ENCODE measurements at regions not wholly inside any gene's neighbourhood (a gene's known extent, or its start where the extent isn't known, plus 50 kb on each side); places are given as distances from the start of the nearest gene placed in this dataset.
"Not testable (repeated sequence)": the region's sequence is repeated elsewhere in the genome, so short reads cannot be mapped to it uniquely, and the experiment has no call there.

DNA sequence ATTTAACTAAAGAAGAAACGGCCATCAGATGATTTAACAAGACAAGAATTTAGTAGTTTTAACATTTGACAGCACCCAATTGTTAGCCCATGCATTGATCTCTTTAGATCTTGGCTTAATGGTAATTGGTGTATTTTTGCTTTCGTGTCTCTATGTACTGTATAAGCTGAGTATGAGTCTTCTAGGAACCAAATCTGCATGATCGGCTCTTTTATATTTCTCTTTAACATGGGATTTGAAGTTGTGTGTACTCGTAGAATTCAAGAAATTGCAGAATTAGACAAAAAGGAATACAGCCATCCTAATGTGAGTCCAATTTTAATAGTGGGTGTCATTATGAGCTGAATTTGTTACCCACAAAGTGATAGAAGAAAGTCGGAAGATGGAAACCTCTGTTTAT, 438.9 kb upstream of the WWC1 start:
- no peak for DNase-seq (ENCODE audit: extremely low spot score)
- ChIA-PET CTCF (interaction anchor here (0.8 to 1.5 kb wide), 2 partner anchors 11 to 40 kb away, joined by 3 to 4 read pairs; no protein-coding TSS in a partner anchor), POLR2A (no interaction called here)
- TF ChIP-seq, protein P1, sequence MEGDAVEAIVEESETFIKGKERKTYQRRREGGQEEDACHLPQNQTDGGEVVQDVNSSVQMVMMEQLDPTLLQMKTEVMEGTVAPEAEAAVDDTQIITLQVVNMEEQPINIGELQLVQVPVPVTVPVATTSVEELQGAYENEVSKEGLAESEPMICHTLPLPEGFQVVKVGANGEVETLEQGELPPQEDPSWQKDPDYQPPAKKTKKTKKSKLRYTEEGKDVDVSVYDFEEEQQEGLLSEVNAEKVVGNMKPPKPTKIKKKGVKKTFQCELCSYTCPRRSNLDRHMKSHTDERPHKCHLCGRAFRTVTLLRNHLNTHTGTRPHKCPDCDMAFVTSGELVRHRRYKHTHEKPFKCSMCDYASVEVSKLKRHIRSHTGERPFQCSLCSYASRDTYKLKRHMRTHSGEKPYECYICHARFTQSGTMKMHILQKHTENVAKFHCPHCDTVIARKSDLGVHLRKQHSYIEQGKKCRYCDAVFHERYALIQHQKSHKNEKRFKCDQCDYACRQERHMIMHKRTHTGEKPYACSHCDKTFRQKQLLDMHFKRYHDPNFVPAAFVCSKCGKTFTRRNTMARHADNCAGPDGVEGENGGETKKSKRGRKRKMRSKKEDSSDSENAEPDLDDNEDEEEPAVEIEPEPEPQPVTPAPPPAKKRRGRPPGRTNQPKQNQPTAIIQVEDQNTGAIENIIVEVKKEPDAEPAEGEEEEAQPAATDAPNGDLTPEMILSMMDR (IDR thresholded peaks at IDR 0.05; ENCODE audit: control extremely low read depth, extremely low read depth, low read depth, missing control alignments) = no peak

GRCh38 chr5:167853421-167853820, 438.0 kb upstream of the WWC1 start:
- TF ChIP-seq, protein P1 (IDR thresholded peaks at IDR 0.05; ENCODE audit: control extremely low read depth, extremely low read depth, low read depth, missing control alignments) = no peak
- POLR2A ChIA-PET = no interaction called here
- CTCF ChIA-PET = no interaction called here
- no peak for DNase-seq (ENCODE audit: extremely low spot score)

DNA sequence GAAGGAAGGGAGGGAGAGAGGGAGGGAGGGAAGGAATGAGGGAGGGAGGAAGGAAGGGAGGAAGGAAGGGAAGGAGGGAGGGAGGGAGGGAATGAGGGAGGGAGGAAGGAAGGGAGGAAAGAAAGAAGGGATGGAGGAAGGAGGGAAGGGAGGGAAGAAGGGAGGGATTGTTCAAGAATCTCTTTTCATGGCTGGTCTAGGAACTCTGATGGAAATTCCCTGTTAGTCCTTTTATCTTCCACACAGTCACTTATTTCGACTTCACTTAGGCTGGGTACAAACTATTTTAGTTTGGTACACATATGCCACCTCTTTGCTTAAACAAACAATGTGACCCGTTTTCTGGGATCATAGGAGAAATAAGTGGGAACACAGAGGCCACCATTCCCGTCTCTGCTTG, 435.6 kb upstream of the WWC1 start:
- TF ChIP-seq, protein P1 (IDR thresholded peaks at IDR 0.05; ENCODE audit: control extremely low read depth, extremely low read depth, low read depth, missing control alignments) = no peak
- CTCF ChIA-PET = no interaction called here
- POLR2A ChIA-PET = no interaction called here
- no peak for DNase-seq (ENCODE audit: extremely low spot score)

- TF ChIP-seq, protein P1 (IDR thresholded peaks at IDR 0.05; ENCODE audit: control extremely low read depth, extremely low read depth, low read depth, missing control alignments) = no peak
- ChIA-PET POLR2A (no interaction called here), CTCF (interaction anchor here (1.1 kb wide), 1 partner anchor 278 kb away, joined by 3 read pairs; no protein-coding TSS in a partner anchor)
- DNase-seq (ENCODE audit: extremely low spot score) = no peak
Measured at GRCh38 chr5:167857321-167857720, 434.1 kb upstream of the WWC1 start.

GRCh38 chr5:167858186-167858855, 433.1 kb upstream of the WWC1 start:
- CTCF ChIA-PET; POLR2A ChIA-PET; DNase-seq (ENCODE audit: extremely low spot score): not testable (repeated sequence)

DNA sequence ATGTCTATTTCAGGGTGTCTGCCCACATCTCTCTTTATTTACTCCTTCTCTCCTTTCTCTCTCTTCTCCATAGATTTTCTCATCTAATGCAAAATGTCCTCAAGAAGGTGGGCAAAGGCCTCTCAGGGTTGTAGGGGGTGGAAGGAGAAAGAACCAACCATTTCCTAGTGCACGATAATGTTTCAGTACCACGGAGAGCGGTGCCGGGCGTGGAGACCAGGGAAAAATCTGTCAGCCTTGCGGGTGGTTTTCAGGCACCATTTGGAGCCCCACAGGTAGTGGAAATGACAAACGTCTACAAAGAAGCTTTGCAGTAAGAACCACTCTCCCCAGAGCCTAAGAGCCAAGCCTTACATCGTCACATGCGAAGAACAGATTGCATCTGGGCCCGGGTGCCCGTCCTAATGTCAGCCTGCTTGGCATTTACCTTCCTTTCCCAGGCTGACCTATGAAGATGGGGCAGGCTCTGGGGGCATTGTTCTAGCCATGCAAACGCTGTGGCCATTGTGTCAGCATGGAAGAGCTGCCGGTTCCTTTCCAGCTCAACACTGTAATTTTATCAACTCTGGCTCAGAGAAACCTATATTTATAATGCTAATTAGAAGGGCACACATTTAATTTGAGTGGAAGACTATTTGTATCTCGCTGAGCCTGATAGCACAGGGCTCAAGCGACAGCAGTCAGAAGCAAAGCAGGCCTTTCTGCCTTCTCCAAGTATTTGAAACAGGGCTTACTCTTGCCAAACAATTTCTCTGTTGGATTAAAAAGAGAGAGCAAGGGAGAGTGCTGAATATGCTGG, 430.1 kb upstream of the WWC1 start:
- CTCF ChIA-PET = no interaction called here
- POLR2A ChIA-PET = no interaction called here
- TF ChIP-seq, protein P1 (IDR thresholded peaks at IDR 0.05; ENCODE audit: control extremely low read depth, extremely low read depth, low read depth, missing control alignments) = no peak
- DNase-seq (ENCODE audit: extremely low spot score) = no peak

DNA sequence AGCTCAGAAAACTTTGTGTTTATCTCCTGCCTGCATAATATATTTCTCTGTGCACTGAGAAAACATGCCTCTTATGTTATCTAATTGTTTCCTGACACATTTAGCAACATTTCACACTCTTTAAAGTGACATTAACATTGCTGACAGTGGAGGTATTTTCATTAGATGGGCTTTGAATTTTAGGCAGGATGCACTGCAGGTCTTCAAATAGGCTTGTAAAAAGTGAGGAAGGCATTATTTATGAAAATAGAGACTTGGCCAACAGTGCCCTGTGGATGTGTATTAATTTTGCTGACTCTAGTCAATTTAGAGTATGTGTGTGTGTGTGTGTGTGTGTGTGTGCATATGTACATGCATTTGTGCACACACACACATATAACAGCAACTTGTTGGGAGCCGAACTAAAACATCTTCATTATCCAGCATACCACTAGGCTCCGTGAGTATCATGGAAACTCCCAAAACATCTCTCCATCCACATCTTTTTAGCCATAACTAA, 429.5 kb upstream of the WWC1 start:
- TF ChIP-seq, protein P1 (IDR thresholded peaks at IDR 0.05; ENCODE audit: control extremely low read depth, extremely low read depth, low read depth, missing control alignments) = no peak
- CTCF ChIA-PET = no interaction called here
- DNase-seq (ENCODE audit: extremely low spot score) = no peak
- POLR2A ChIA-PET = no interaction called here

Measured in GM10248 (cell line).